Astrocyte (in vitro differentiated cells and primary cell): ENCODE measurements at regions not wholly inside any gene's neighbourhood (a gene's known extent, or its start where the extent isn't known, plus 50 kb on each side); places are given as distances from the start of the nearest gene placed in this dataset.

ENCODE experiments used
- DNase-seq: peaks from one replicate; pipeline ENCODE4 v3.0.0-alpha.2; 2010; ENCODE audit warnings: low read depth
- FAIRE-seq: peaks from 2 replicates; lab custom pipeline; 2011; peaks lifted over from hg19 to GRCh38; lab: Jason Lieb, UNC
- H2AFZ ChIP-seq: 2 replicates; pipeline ENCODE4 v1.6.0; 2012; ENCODE audit warnings: low read depth, low read length, inconsistent platforms
- H3K27ac ChIP-seq: 2 replicates; pipeline ENCODE4 v1.5.1; 2011; ENCODE audit warnings: low read depth, low read length, inconsistent platforms
- H3K27me3 ChIP-seq: 2 replicates; pipeline ENCODE4 v1.6.0; 2011; ENCODE audit warnings: low read length, inconsistent platforms; ENCODE audit not compliant: insufficient read depth
- H3K36me3 ChIP-seq: 2 replicates; pipeline ENCODE4 v1.5.1; 2011; ENCODE audit warnings: low read length, inconsistent platforms; ENCODE audit not compliant: insufficient read depth
- H3K4me1 ChIP-seq: 2 replicates; pipeline ENCODE4 v1.5.1; 2011; ENCODE audit warnings: low read length, inconsistent platforms; ENCODE audit not compliant: insufficient read depth
- H3K4me2 ChIP-seq: 2 replicates; pipeline ENCODE4 v1.6.0; 2012; ENCODE audit warnings: low read length, inconsistent platforms
- H3K4me3 ChIP-seq: 2 replicates; pipeline ENCODE4 v1.5.1; 2011; ENCODE audit warnings: low read depth, mild to moderate bottlenecking, low read length, inconsistent platforms; ENCODE audit not compliant: insufficient read depth
- H3K79me2 ChIP-seq: 2 replicates; pipeline ENCODE4 v1.6.0; 2012; ENCODE audit warnings: mild to moderate bottlenecking, low read length, inconsistent platforms; ENCODE audit not compliant: insufficient read depth
- H3K9ac ChIP-seq: 2 replicates; pipeline ENCODE4 v1.6.0; 2012; ENCODE audit warnings: mild to moderate bottlenecking, low read length, inconsistent platforms
- H3K9me3 ChIP-seq: 2 replicates; pipeline ENCODE4 v1.5.1; 2012; ENCODE audit warnings: low read depth, mild to moderate bottlenecking, low read length, inconsistent platforms; ENCODE audit not compliant: insufficient read depth
- H4K20me1 ChIP-seq: 2 replicates; pipeline ENCODE4 v1.6.0; 2012; ENCODE audit warnings: low read length, inconsistent platforms; ENCODE audit not compliant: insufficient read depth
- H3K27ac Mint-ChIP-seq: one replicate; pipeline ENCODE4 v1.8.0; 2021; ENCODE audit warnings: mild to moderate bottlenecking, mixed read lengths; ENCODE audit not compliant: unreplicated experiment
- H3K27me3 Mint-ChIP-seq: one replicate; pipeline ENCODE4 v1.8.0; 2021; ENCODE audit warnings: low read depth, mixed read lengths; ENCODE audit not compliant: unreplicated experiment
- H3K36me3 Mint-ChIP-seq: one replicate; pipeline ENCODE4 v1.8.0; 2021; ENCODE audit warnings: low read depth, mixed read lengths; ENCODE audit not compliant: unreplicated experiment
- H3K4me1 Mint-ChIP-seq: one replicate; pipeline ENCODE4 v1.8.0; 2021; ENCODE audit warnings: low read depth, mixed read lengths; ENCODE audit not compliant: unreplicated experiment
- H3K4me3 Mint-ChIP-seq: one replicate; pipeline ENCODE4 v1.8.0; 2021; ENCODE audit warnings: mild to moderate bottlenecking, moderate library complexity, mixed read lengths; ENCODE audit not compliant: unreplicated experiment
- H3K9me3 Mint-ChIP-seq: one replicate; pipeline ENCODE4 v1.8.0; 2021; ENCODE audit warnings: mild to moderate bottlenecking, mixed read lengths; ENCODE audit not compliant: unreplicated experiment
- EZH2 ChIP-seq: IDR thresholded peaks from 2 replicates; pipeline ENCODE4 v1.6.1; 2012; ENCODE audit warnings: mild to moderate bottlenecking, low read length, inconsistent platforms; ENCODE audit not compliant: insufficient read depth
- TF ChIP-seq, protein P1 (sequence below): IDR thresholded peaks from 2 replicates; pipeline ENCODE4 v1.5.1; 2011; ENCODE audit warnings: low read depth, mild to moderate bottlenecking, inconsistent platforms, low read length, moderate library complexity; ENCODE audit not compliant: insufficient read depth

DNA sequence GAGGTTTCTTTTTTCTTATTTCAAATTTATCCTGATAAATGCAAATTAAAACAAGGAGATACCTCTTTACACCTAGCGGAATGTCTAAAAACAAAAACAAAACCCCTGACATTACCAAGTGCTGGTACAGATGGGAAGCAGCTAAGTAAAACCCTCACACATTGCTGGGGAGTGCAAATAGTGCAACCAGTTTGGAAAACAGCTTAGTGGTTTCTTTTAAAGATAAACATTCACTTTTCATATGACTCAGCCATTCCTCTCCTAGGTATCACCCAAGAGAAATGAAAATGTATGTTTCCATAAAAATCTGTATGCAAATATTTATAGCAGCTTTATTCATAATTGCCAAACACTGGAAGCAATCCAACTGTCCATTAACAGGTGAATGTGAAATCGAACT is 84.1 kb upstream of the HELT start:
- FAIRE-seq = no peak
- H3K4me3 Mint-ChIP-seq = no peak overlapping the region

DNA sequence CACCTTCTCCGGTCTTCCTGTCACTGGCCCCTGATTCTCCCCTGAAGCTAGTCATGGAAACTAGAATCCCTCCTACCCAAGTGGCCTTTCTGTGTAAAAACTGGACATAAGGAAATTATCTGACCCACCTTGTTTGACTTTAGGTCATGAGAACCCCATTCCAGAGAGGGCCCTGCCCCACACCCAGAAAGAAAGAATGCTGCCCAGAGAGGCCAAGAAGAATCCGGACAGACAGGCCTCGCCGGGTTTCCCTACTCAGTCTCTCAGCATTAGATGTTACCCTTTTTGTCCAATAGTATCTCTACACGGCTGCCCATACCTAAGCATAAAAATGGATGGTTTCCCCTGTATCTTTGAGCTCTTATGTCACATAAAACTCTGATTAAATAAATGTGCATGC is 83.3 kb upstream of the HELT start:
- Histone ChIP-seq H3K79me2 (no peaks in the 10 kb centered on the region), H3K4me2 (no peak overlapping the region), H3K27me3 (no peaks in the 10 kb centered on the region), H2AFZ (no peak overlapping the region), H3K27ac (no peak overlapping the region), H3K4me3 (no peak overlapping the region), H3K9me3 (no peaks in the 10 kb centered on the region), H4K20me1 (no peaks in the 10 kb centered on the region), H3K36me3 (no peaks in the 10 kb centered on the region), H3K4me1 (no peaks in the 10 kb centered on the region), H3K9ac (no peak overlapping the region)
- Mint-ChIP-seq H3K4me3 (no peak overlapping the region), H3K27me3 (peaks cover 11% of the 10 kb centered on the region), H3K27ac (no peak overlapping the region), H3K36me3 (no peaks in the 10 kb centered on the region), H3K9me3 (peaks cover 11% of the 10 kb centered on the region), H3K4me1 (no peaks in the 10 kb centered on the region)
- FAIRE-seq = no peak
- no peak for DNase-seq
- TF ChIP-seq EZH2 = no peak
- TF ChIP-seq, protein P1, sequence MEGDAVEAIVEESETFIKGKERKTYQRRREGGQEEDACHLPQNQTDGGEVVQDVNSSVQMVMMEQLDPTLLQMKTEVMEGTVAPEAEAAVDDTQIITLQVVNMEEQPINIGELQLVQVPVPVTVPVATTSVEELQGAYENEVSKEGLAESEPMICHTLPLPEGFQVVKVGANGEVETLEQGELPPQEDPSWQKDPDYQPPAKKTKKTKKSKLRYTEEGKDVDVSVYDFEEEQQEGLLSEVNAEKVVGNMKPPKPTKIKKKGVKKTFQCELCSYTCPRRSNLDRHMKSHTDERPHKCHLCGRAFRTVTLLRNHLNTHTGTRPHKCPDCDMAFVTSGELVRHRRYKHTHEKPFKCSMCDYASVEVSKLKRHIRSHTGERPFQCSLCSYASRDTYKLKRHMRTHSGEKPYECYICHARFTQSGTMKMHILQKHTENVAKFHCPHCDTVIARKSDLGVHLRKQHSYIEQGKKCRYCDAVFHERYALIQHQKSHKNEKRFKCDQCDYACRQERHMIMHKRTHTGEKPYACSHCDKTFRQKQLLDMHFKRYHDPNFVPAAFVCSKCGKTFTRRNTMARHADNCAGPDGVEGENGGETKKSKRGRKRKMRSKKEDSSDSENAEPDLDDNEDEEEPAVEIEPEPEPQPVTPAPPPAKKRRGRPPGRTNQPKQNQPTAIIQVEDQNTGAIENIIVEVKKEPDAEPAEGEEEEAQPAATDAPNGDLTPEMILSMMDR = no peak

More for the DNA sequence above, 84.1 kb upstream of the HELT start:
- DNase-seq = no peak
- H3K4me2 ChIP-seq = no peak overlapping the region
- no peaks in the 10 kb centered on the region for H3K36me3 ChIP-seq
- TF ChIP-seq, protein P1 = no peak
- no peak for TF ChIP-seq EZH2
- Mint-ChIP-seq H3K9me3 (peaks cover 15% of the 10 kb centered on the region), H3K36me3 (no peaks in the 10 kb centered on the region), H3K27ac (no peak overlapping the region), H3K4me1 (no peaks in the 10 kb centered on the region), H3K27me3 (peaks cover 11% of the 10 kb centered on the region)
- no peaks in the 10 kb centered on the region for H3K27me3 ChIP-seq
- H3K9me3 ChIP-seq = no peaks in the 10 kb centered on the region
- no peak overlapping the region for H2AFZ ChIP-seq
- no peaks in the 10 kb centered on the region for H3K79me2 ChIP-seq
- no peaks in the 10 kb centered on the region for H4K20me1 ChIP-seq
- H3K9ac ChIP-seq = no peak overlapping the region
- no peak overlapping the region for H3K27ac ChIP-seq
- H3K4me3 ChIP-seq = no peak overlapping the region
- H3K4me1 ChIP-seq = no peaks in the 10 kb centered on the region

DNA sequence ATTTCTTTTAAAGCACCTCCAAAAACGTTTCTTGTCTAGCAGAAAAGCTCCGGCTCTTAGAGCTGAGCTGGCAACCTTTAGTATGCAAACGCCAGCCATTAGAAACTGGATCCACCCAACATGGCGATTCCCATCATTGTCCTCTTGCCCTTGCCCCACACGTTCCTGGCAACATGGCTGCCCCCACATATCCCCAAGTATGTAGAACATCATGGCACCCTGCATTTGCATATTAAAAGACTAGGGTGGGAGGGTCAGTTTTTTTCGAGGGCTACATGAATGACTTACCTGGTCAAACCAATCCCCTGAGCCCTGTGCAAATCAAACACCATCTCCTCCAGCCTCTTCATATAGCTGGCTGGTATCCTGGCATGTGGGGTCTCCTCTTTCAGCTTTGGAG is 82.2 kb upstream of the HELT start:
- Histone ChIP-seq H3K27me3 (no peaks in the 10 kb centered on the region), H3K9me3 (no peaks in the 10 kb centered on the region), H3K4me1 (no peaks in the 10 kb centered on the region), H3K4me2 (no peak overlapping the region), H3K4me3 (no peak overlapping the region), H2AFZ (no peak overlapping the region), H3K27ac (no peak overlapping the region), H3K79me2 (no peaks in the 10 kb centered on the region), H4K20me1 (no peaks in the 10 kb centered on the region), H3K36me3 (no peaks in the 10 kb centered on the region), H3K9ac (no peak overlapping the region)
- no peak for FAIRE-seq
- Mint-ChIP-seq H3K4me3 (no peak overlapping the region), H3K4me1 (no peaks in the 10 kb centered on the region), H3K27ac (no peak overlapping the region), H3K9me3 (peaks cover 11% of the 10 kb centered on the region), H3K36me3 (no peaks in the 10 kb centered on the region), H3K27me3 (peaks cover 11% of the 10 kb centered on the region)
- no peak for TF ChIP-seq EZH2
- TF ChIP-seq, protein P1 = no peak
- DNase-seq = no peak
